ENCODE measurements at regions not wholly inside any gene's neighbourhood (a gene's known extent, or its start where the extent isn't known, plus 50 kb on each side); places are given as distances from the start of the nearest gene placed in this dataset.

DNA sequence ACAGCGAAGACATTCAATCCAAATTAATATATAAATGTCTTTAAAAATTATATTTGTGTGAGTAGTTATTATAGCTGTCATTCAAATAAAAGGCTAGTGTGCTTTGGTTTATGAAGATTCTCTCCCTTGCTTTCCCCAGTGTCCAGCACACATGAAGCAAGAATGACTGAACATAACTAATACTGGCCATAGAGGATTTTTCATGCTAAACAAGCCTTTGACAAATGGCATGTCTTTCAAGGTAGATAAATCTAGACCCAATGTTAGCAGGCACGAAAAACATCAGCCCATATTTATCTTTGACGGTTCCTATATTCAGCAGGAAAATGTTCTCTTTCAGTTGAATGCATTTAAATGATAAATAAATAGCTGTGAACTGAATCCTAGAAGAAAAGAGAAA lies 1234.4 kb downstream of the EPHA7 start:
- TF ChIP-seq REST (IDR thresholded peaks at IDR 0.05) = no peak
- TF ChIP-seq, protein P1, sequence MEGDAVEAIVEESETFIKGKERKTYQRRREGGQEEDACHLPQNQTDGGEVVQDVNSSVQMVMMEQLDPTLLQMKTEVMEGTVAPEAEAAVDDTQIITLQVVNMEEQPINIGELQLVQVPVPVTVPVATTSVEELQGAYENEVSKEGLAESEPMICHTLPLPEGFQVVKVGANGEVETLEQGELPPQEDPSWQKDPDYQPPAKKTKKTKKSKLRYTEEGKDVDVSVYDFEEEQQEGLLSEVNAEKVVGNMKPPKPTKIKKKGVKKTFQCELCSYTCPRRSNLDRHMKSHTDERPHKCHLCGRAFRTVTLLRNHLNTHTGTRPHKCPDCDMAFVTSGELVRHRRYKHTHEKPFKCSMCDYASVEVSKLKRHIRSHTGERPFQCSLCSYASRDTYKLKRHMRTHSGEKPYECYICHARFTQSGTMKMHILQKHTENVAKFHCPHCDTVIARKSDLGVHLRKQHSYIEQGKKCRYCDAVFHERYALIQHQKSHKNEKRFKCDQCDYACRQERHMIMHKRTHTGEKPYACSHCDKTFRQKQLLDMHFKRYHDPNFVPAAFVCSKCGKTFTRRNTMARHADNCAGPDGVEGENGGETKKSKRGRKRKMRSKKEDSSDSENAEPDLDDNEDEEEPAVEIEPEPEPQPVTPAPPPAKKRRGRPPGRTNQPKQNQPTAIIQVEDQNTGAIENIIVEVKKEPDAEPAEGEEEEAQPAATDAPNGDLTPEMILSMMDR (IDR thresholded peaks at IDR 0.05) = no peak
- TF ChIP-seq RAD21 (conservative IDR thresholded peaks at IDR 0.05 in 1 of 2, IDR thresholded peaks at IDR 0.05 in 1 of 2) = no peak
- no peak for TF ChIP-seq ESRRA (IDR thresholded peaks at IDR 0.05; ENCODE audit: borderline replicate concordance, low read length)
- no peak for TF ChIP-seq MYC (IDR thresholded peaks at IDR 0.05; ENCODE audit: borderline replicate concordance, low read length)
